ENCODE measurements at regions not wholly inside any gene's neighbourhood (a gene's known extent, or its start where the extent isn't known, plus 50 kb on each side); places are given as distances from the start of the nearest gene placed in this dataset.

DNA sequence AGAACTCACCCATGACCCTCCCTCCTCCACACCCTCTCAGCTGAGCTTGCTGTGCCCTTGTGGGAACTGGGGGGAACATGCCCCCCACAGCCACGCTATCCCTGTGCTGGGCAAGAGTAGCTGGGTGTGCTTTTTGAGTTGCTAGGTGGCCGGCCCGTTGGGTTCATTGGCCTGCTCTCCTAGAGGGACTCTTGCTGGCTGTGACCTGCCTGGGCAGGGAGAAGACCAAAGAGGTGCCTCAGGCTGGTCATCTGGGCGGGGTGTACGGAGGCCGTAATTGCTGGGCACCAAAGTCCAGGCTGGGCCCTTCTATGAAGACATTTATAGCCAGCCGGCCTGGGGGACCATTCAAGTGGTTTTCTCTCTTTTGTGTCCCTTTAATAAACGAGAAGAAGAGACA is 138.3 kb upstream of the ZBTB40 start:
- no peak overlapping the region for H3K4me3 Mint-ChIP-seq
- CTCF ChIA-PET = no interaction called here
- H3K27me3 Mint-ChIP-seq = peaks cover 35% of the 10 kb centered on the region
- no peaks in the 10 kb centered on the region for H3K36me3 Mint-ChIP-seq
- H3K4me1 Mint-ChIP-seq = no peaks in the 10 kb centered on the region
- DNase-seq = no peak
- H3K9me3 Mint-ChIP-seq = no peaks in the 10 kb centered on the region
- H3K27ac Mint-ChIP-seq = no peak overlapping the region

DNA sequence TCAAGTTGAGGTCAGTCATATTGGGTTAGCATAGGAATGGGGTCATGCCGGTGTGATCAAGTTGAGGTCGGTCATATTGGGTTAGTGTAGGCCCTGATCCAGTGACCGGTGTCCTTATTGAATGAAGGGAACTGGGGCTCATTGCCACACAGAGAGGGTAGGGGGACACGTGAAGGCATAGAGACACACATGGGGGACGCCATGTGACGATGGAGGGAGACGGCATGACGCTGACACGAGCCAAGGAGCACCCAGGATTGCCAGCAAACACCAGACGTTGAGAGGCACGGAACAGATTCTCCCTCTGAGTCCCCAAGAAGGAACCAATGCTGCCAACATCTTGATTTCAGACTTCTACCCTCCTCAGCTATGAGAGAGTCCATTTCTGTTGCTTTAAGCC is 136.9 kb upstream of the ZBTB40 start:
- no peaks in the 10 kb centered on the region for H3K36me3 Mint-ChIP-seq
- H3K27ac Mint-ChIP-seq = no peak overlapping the region
- no peaks in the 10 kb centered on the region for H3K4me1 Mint-ChIP-seq
- H3K27me3 Mint-ChIP-seq = peaks cover 44% of the 10 kb centered on the region
- CTCF ChIA-PET = interaction anchor here (0.7 kb wide), 1 partner anchor 39 kb away, joined by 3 read pairs; no protein-coding TSS in a partner anchor
- no peak overlapping the region for H3K4me3 Mint-ChIP-seq
- DNase-seq = no peak
- no peaks in the 10 kb centered on the region for H3K9me3 Mint-ChIP-seq

DNA sequence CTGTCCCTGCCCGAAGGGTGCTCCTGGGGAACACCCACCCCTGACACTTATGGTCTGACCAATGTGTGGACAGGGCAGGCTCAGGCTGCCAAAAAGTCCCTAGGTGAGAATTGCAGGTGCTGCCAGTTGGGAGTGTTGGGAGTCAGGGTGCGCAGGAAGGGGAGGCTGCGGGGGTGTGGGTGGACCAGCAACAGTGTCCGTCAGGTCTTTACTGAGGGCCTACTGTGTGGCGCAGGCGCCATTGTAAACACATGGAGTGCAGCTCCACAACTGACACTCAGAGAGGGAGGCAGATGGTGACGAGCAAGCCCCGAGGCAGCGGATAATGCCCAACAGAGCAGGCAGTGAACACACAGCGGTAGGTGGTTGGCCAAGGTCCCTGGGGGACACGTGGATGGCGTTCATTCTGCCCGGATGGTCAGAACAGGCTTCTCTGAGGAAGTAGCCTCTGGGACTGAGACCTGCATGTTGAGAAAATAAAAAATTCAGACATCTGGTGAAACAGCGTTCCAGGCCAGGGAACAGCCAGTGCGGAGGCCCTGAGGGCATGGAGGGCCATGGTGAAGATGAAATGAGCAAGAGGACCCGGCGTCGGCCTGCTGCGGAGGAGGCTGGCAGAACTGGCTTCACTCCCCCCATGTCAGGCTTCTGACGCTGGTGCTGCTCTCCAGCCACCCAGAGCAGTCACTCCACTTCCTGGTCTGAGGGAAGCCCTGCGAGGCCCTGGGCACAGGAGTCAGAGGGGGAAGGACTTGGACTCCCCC is 136.2 kb upstream of the ZBTB40 start:
- CTCF ChIA-PET = interaction anchor here (0.7 kb wide), 1 partner anchor 40 kb away, joined by 3 read pairs; no protein-coding TSS in a partner anchor
- H3K27me3 Mint-ChIP-seq = peaks cover 48% of the 10 kb centered on the region

DNA sequence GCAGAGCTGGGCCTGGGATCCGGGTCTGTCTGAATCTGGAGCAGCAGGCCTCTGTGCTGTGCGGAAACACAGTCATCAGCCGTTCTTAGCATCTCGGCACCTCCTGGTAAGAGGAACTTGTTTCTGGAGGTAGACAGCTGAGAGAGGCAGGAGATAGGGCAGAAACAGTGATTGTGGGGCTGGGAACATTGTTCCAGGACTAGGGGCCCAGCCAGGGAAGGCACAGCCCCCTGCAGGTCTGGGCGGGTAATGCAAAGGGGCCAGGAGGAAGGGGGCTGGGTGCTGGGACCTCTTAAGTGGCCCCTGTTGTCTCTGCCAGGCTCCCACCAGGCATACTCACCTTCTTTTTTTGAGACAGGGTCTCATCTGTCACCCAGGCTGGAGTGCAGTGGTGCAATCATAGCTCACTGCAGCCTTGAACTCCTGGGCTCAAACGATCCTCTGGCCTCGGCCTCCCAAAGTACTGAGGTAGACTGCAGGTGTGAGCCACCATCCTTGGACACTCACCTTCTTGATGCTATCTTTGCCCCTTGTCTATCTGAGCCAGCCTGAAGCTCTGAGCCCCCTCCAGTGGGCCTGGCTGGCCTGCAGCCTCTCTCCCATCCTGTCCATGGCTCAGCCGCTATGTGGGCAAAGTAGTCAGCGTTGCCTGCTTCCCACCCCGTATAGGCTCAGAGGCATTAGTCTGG is 134.3 kb upstream of the ZBTB40 start:
- CTCF ChIA-PET = interaction anchor here (1.0 kb wide), 1 partner anchor 33 kb away, joined by 3 read pairs; no protein-coding TSS in a partner anchor
- peaks cover 51% of the 10 kb centered on the region for H3K27me3 Mint-ChIP-seq
- no peaks in the 10 kb centered on the region for H3K4me1 Mint-ChIP-seq
- DNase-seq = peak; percentile 29
- no peak overlapping the region for H3K27ac Mint-ChIP-seq
- H3K9me3 Mint-ChIP-seq = no peaks in the 10 kb centered on the region
- H3K36me3 Mint-ChIP-seq = no peaks in the 10 kb centered on the region
- no peak overlapping the region for H3K4me3 Mint-ChIP-seq

More for the DNA sequence above, 136.2 kb upstream of the ZBTB40 start:
- Mint-ChIP-seq H3K9me3 (no peaks in the 10 kb centered on the region), H3K4me3 (no peak overlapping the region), H3K27ac (no peak overlapping the region), H3K36me3 (no peaks in the 10 kb centered on the region), H3K4me1 (no peaks in the 10 kb centered on the region)
- no peak for DNase-seq

DNA sequence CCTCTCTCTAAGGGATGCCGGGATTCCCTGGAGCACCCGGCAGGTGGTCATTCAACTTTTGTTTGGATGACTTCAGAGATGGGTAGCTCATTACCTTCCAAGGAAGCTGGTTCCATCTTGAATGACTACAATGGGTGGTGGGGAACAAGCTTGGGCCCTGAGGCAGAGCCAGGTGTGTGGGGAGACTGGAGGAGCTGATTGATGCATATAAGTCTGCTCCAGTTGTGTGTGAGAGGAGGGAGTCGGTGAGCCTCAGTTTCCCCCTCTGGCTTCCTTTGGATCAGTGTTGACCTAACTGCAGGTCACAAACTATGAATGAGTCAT is 133.8 kb upstream of the ZBTB40 start:
- DNase-seq = no peak
- H3K27ac Mint-ChIP-seq = no peak overlapping the region
- no peak overlapping the region for H3K4me3 Mint-ChIP-seq
- no peaks in the 10 kb centered on the region for H3K4me1 Mint-ChIP-seq
- CTCF ChIA-PET = no interaction called here
- peaks cover 51% of the 10 kb centered on the region for H3K27me3 Mint-ChIP-seq
- no peaks in the 10 kb centered on the region for H3K9me3 Mint-ChIP-seq
- no peaks in the 10 kb centered on the region for H3K36me3 Mint-ChIP-seq

DNA sequence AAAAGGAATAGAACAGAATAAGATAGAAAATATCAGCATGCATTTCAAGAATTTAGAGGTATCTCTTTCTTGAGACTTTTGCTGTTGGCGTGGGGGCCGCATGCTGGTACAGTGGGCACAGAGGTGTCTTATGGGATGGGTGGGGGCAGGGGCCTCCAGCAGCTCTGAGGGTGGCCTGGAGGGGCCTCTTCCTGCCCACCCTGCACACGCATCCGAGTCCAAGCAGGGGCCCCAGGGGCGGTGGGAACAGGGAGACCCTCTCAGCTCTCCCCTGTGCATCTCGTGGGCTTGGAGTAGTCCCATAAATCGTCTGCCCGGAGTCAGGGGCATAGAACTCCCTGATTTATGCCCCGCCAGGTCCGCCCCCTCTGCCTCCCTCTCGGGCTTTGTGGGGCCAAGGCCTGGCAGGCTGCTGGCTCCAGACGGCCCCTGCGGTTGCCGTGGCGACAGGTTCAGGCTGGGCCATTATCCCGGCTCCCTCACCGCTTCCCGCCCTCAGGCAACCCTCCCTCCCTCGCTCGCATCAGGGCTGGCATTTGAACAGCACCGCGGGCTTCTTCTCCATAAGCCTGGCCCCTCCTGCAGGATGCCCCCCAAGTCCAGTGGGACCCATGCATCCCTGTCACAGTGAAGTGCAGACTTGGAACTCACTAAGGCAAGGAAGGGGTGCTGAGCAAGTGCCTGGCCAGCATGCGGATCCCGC is 133.2 kb upstream of the ZBTB40 start:
- Mint-ChIP-seq H3K4me1 (no peaks in the 10 kb centered on the region), H3K36me3 (no peaks in the 10 kb centered on the region), H3K4me3 (no peak overlapping the region), H3K27ac (no peak overlapping the region), H3K9me3 (no peaks in the 10 kb centered on the region), H3K27me3 (peaks cover 45% of the 10 kb centered on the region)
- CTCF ChIA-PET = no interaction called here
- no peak for DNase-seq

DNA sequence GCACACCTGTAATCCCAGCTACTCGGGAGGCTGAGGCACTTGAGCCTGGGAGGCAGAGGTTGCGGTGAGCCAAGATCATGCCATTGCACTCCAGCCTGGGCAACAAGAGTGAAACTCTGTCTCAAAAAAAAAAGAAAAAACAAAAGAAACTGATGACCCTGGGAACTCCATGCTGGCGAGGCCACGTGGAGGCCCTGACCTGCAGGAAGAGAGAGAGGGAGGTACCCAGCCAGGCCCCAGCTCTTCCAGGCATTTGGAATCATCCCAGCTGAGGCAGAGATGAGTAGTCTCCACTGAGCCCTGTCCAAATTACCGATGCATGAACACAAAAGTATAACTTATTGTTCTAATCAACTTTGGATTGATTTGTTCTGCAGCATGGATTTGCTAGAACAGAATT is 132.0 kb upstream of the ZBTB40 start:
- no peak overlapping the region for H3K27ac Mint-ChIP-seq
- H3K4me3 Mint-ChIP-seq = no peak overlapping the region
- H3K4me1 Mint-ChIP-seq = no peaks in the 10 kb centered on the region
- H3K27me3 Mint-ChIP-seq = peaks cover 44% of the 10 kb centered on the region
- CTCF ChIA-PET = no interaction called here
- no peaks in the 10 kb centered on the region for H3K9me3 Mint-ChIP-seq
- no peak for DNase-seq
- no peaks in the 10 kb centered on the region for H3K36me3 Mint-ChIP-seq

DNA sequence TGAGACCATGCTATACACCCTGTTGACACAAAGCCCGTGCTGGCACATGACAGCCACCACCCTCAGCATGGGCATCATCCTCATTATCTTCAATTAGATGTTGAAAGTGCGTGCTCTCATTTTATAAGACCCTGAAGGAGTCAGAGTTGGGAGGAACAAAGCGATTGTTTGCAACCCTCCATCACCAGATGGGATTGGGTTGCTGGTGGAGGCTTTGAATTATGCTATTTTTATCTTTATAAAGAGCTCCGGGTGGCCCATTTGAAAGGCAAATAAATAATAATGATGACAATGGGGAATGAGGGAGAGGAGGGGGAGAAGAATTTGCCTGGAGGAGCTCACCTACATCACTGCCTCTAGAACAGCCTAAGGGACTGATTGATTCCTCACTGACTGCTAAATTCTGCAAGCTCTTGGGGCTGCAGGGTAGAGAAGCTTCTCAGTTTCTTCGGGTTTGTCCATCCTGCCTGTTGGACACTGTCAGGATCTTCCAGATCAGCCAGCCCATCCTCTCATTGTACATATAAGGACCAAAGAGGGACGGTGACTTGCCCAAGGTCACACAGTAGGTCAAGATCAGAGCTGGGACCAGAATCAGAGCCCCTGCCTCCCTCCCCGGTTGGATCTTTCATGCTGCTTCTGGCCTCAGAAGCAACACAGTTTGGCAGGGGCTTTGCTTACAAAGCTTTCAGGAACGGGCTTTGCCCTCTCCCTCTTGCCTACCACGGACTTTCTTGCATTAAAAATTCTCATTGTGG is 130.9 kb upstream of the ZBTB40 start:
- DNase-seq = no peak
- Mint-ChIP-seq H3K27me3 (peaks cover 42% of the 10 kb centered on the region), H3K4me3 (no peak overlapping the region), H3K9me3 (no peaks in the 10 kb centered on the region), H3K36me3 (no peaks in the 10 kb centered on the region), H3K27ac (no peak overlapping the region), H3K4me1 (no peaks in the 10 kb centered on the region)
- CTCF ChIA-PET = no interaction called here

DNA sequence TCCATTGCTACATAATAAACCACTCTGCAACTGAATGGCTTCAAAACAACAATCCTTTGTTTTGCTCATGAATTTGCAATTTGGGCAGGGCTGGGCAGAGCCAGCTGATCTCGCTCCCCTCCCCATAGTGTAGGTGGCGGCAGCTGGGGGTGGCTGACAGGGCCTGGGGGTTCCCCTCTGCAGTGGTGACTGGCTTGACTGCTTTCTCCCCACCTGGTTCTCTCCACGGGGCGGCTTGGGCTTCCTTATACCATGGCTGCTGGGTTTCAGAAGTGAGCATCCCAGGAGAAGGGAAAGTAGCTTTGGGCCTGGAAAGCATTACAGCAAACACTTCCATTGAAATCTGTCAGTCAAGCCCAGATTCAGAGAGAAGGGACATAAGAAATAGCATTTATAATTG is 129.7 kb upstream of the ZBTB40 start:
- Mint-ChIP-seq H3K27ac (no peak overlapping the region), H3K36me3 (no peaks in the 10 kb centered on the region), H3K4me1 (no peaks in the 10 kb centered on the region), H3K4me3 (no peak overlapping the region), H3K9me3 (no peaks in the 10 kb centered on the region), H3K27me3 (peaks cover 45% of the 10 kb centered on the region)
- CTCF ChIA-PET = no interaction called here
- DNase-seq = no peak

DNA sequence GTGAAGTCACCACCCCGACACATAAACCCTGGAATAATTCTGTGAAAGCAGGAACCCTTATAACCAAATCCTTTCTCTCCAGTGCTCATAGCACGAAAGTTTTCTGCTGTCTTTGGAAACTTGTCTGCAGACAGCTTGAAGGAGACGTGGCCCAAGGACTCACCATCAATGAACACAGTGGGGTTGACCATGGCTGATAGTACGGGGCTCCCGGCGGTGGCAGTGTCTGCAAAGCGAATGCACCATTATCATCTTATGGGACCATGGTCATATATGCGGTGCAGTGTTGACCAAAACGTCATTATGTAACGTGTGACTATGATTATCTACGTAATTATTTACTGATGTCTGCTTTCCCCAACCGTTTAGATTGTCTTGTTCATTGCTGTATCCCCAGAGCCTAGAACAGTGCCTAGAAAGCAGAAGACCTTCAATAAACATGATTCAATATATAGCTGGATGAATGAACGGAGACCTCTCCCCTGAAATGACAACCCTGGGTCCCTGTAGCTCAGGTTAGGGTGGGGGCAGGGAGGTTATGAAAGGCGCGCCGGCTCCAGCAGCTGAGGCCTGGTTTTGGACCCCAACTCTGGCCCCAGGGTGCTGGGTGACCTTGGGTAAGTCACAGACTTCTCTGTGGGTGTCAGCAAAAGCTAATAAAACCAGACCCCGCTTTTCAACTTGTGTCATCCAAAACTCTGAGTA is 128.4 kb upstream of the ZBTB40 start:
- no peak for DNase-seq
- no peaks in the 10 kb centered on the region for H3K36me3 Mint-ChIP-seq
- no peak overlapping the region for H3K27ac Mint-ChIP-seq
- no peaks in the 10 kb centered on the region for H3K4me1 Mint-ChIP-seq
- CTCF ChIA-PET = no interaction called here
- no peaks in the 10 kb centered on the region for H3K9me3 Mint-ChIP-seq
- peaks cover 33% of the 10 kb centered on the region for H3K27me3 Mint-ChIP-seq
- H3K4me3 Mint-ChIP-seq = no peak overlapping the region

DNA sequence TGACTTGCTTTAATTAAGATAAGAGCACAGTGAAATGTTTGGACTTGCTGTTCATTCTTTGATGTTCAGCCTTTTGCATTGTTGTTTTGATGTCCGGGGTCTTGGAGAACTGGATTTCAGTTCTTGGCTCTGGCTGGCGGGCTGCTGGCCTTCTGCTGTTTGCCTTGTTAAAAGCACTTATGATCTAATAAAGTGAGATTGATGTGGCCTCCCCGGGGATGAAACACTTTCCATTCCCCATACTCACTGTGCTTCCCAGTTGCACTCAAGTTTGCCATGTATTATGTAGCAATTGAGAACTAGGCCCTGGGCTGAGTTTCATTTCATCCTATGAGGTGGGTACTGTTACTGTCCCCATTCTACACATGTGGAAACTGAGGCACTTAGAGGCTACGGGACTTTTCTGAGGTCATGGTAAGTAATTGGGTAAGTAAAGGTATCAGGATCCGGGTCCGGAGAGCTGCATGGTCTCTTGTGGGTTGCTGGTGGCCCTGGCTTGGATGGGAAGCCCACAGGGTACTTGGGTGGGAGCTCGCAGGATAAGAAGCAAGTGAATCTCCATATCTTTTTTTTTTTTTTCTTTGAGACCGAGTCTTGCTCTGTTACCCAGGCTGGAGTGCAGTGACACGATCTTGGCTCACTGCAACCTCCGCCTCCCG is 127.7 kb upstream of the ZBTB40 start:
- no peak for DNase-seq
- no peaks in the 10 kb centered on the region for H3K9me3 Mint-ChIP-seq
- H3K4me3 Mint-ChIP-seq = no peak overlapping the region

DNA sequence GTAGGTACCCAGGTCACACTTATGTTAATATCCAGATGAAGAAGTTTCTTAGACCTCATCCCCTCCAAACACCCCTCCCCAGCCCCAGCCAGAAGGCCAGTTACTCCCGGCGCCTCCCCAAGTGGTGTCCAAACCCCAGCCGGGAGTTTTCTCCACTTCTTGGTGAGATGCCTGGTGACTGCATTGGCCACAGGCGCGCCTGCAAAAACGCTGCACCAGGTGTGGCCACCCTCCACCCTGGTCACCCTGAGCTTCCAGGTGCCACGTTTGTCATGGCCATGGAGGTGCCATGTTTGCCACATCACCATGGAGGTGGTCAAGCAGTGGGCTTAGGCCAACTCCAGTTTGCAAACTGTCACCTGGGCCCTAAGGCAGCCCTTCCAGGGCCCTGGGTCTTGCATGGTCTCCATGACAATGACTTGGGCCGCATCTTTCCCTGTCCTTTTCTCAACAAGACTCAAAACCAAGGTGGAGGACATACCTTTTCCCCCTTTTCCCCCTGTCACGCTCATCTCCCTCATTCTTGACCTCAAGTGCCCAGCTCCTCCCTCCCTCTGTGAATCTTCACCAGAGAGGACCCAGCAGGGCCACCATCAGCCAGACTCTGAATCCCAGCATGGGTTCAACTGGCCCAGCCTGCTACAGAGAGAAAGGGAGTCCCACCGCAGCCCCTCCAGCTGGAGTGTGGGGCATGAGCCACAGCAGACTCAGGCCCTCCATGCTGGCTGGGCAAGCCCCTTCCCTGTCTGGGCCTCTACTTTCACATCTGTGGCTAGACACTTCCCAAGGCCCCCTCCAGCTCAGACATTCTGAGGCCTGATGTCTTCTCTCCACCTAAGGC is 125.9 kb upstream of the ZBTB40 start:
- Mint-ChIP-seq H3K9me3 (no peaks in the 10 kb centered on the region), H3K27me3 (peaks cover 27% of the 10 kb centered on the region), H3K4me3 (no peak overlapping the region), H3K27ac (no peak overlapping the region), H3K36me3 (no peaks in the 10 kb centered on the region), H3K4me1 (no peaks in the 10 kb centered on the region)
- CTCF ChIA-PET = no interaction called here
- no peak for DNase-seq

More for the DNA sequence above, 127.7 kb upstream of the ZBTB40 start:
- Mint-ChIP-seq H3K27ac (no peak overlapping the region), H3K36me3 (no peaks in the 10 kb centered on the region), H3K4me1 (no peaks in the 10 kb centered on the region), H3K27me3 (peaks cover 30% of the 10 kb centered on the region)
- CTCF ChIA-PET = no interaction called here

DNA sequence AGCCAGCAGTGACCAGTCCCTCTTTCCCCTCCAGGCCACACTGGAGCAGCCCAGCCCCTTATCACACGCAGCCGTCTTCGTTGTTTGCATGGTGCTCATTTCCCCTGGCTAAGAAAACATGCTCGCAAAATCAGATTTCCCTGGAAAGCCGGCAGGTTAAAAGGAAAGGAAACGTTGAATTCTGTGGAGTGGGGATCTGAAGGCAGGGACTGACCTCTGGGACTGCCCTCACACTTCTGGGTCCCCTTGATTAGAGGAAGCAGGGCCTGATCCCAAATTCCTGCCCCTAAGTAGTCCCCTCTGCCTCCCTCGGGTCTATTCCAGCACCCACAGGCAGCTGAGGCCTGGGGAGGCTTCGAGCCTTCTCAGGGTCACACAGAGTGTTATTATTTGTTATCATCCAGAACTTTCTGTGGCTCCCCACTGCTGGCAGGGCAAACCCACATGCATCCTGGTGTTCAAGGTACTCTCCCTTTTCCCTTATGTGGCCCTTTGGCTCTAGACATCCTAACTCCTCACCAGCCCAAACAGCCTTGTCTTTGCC is 125.2 kb upstream of the ZBTB40 start:
- Mint-ChIP-seq H3K27me3 (peaks cover 20% of the 10 kb centered on the region), H3K4me1 (no peaks in the 10 kb centered on the region), H3K36me3 (no peaks in the 10 kb centered on the region), H3K4me3 (no peak overlapping the region), H3K9me3 (no peaks in the 10 kb centered on the region), H3K27ac (no peak overlapping the region)
- CTCF ChIA-PET = no interaction called here
- no peak for DNase-seq

All from activated naive CD4-positive, alpha-beta T cell treated with anti-CD3 and anti-CD28 coated beads, Interleukin-2, amount 10 ng/mL, durations not matched to agents 7 days and 5 days (primary cell).